Activated CD8-positive, alpha-beta memory T cell treated with anti-CD3 and anti-CD28 coated beads for 1 hour (primary cell): ENCODE measurements at regions not wholly inside any gene's neighbourhood (a gene's known extent, or its start where the extent isn't known, plus 50 kb on each side); places are given as distances from the start of the nearest gene placed in this dataset.

Source experiments
- DNase-seq, 2 donors: peaks; one replicate each; pipeline ENCODE4 v3.0.0-alpha.2; 2020; ENCODE audit warnings: low read depth in 1 of 2; ENCODE audit errors: extremely low read depth in 1 of 2

- no peak for DNase-seq
Measured at GRCh38 chr15:25982736-25983135, 119.6 kb upstream of the ATP10A start.

- DNase-seq = no peak
Measured at GRCh38 chr15:25981114-25981513, 118.0 kb upstream of the ATP10A start.

GRCh38 chr15:25972141-25972675, 109.1 kb upstream of the ATP10A start:
- no peak for DNase-seq

GRCh38 chr15:25971053-25971452, 107.9 kb upstream of the ATP10A start:
- DNase-seq = no peak

GRCh38 chr15:25969886-25970285, 106.8 kb upstream of the ATP10A start:
- no peak for DNase-seq

- no peak for DNase-seq
Measured at GRCh38 chr15:25967116-25967515, 104.0 kb upstream of the ATP10A start.

- DNase-seq = no peak
Measured at GRCh38 chr15:25965326-25965725, 102.2 kb upstream of the ATP10A start.

- no peak for DNase-seq
Measured at GRCh38 chr15:25960273-25960672, 97.1 kb upstream of the ATP10A start.

GRCh38 chr15:25959100-25959499, 96.0 kb upstream of the ATP10A start:
- DNase-seq = no peak

GRCh38 chr15:25955628-25956027, 92.5 kb upstream of the ATP10A start:
- no peak for DNase-seq

- no peak for DNase-seq
Measured at GRCh38 chr15:25954398-25954797, 91.3 kb upstream of the ATP10A start.

- no peak for DNase-seq
Measured at GRCh38 chr15:25950014-25950413, 86.9 kb upstream of the ATP10A start.

GRCh38 chr15:25947323-25948314, 84.5 kb upstream of the ATP10A start:
- no peak for DNase-seq

GRCh38 chr15:25946241-25946805, 83.2 kb upstream of the ATP10A start:
- DNase-seq = no peak

GRCh38 chr15:25944386-25944785, 81.3 kb upstream of the ATP10A start:
- DNase-seq = no peak

- no peak for DNase-seq
Measured at GRCh38 chr15:25943831-25944230, 80.7 kb upstream of the ATP10A start.

GRCh38 chr15:25939122-25939521, 76.0 kb upstream of the ATP10A start:
- no peak for DNase-seq

GRCh38 chr15:25937796-25938195, 74.7 kb upstream of the ATP10A start:
- no peak for DNase-seq

GRCh38 chr15:25936004-25936403, 72.9 kb upstream of the ATP10A start:
- DNase-seq = no peak

GRCh38 chr15:25933456-25934158, 70.5 kb upstream of the ATP10A start:
- peak; percentile 24 to 28 for DNase-seq

GRCh38 chr15:25932696-25933095, 69.6 kb upstream of the ATP10A start:
- no peak for DNase-seq
